Common myeloid progenitor, CD34-positive (primary cell): ENCODE measurements at regions not wholly inside any gene's neighbourhood (a gene's known extent, or its start where the extent isn't known, plus 50 kb on each side); places are given as distances from the start of the nearest gene placed in this dataset.

Experiments used
- CTCF ChIA-PET: fragments of 350-600 bp; sonication (Branson Sonifier 250); formaldehyde crosslinking; loops from one replicate; lab custom pipeline; 2021; ENCODE audit warnings: antibody characterized with exemption; lab: Charles Lee
- POLR2A ChIA-PET: fragments of 350-600 bp; sonication (Branson Sonifier 250); formaldehyde crosslinking; loops from one replicate; lab custom pipeline; 2021; ENCODE audit warnings: antibody characterized with exemption; lab: Charles Lee
- DNase-seq, 3 donors: peaks; one replicate each; pipeline versions ENCODE4 v3.0.0 to v3.0.0-alpha.2; 2013
- H3K27ac ChIP-seq, 2 experiments: 1 replicate in 1 of 2; 2 replicates in 1 of 2; pipeline ENCODE4 v1.7.0; 2013; ENCODE audit warnings: inconsistent platforms in 2 of 2, low read length in 2 of 2, mild to moderate bottlenecking in 2 of 2, low read depth in 1 of 2, moderate library complexity in 1 of 2; ENCODE audit not compliant: severe bottlenecking in 2 of 2, insufficient read depth in 1 of 2, poor library complexity in 1 of 2
- H3K27me3 ChIP-seq, 5 experiments: replicated peaks in 2 of 5; 1 replicate in 3 of 5; 2 replicates in 2 of 5; pipeline versions ENCODE4 v1.6.1 to v1.7.0; 2013; ENCODE audit warnings: low read length in 4 of 5, mild to moderate bottlenecking in 2 of 5, moderate library complexity in 2 of 5, inconsistent platforms in 1 of 5; ENCODE audit not compliant: insufficient read depth in 5 of 5, control insufficient read depth in 4 of 5
- H3K36me3 ChIP-seq, 4 experiments: 1 replicate in 2 of 4; 2 replicates in 2 of 4; pipeline versions ENCODE4 v1.6.1 to v1.7.0; 2013; ENCODE audit warnings: low read length in 3 of 4, control low read depth in 1 of 4, mild to moderate bottlenecking in 1 of 4; ENCODE audit not compliant: control insufficient read depth in 4 of 4, insufficient read depth in 4 of 4
- H3K4me1 ChIP-seq, 4 experiments: 1 replicate in 3 of 4; 2 replicates in 1 of 4; pipeline versions ENCODE4 v1.6.1 to v1.7.1; 2013; ENCODE audit warnings: low read length in 3 of 4, mild to moderate bottlenecking in 3 of 4, control low read depth in 1 of 4, inconsistent platforms in 1 of 4, moderate library complexity in 1 of 4; ENCODE audit not compliant: control insufficient read depth in 4 of 4, insufficient read depth in 4 of 4; ENCODE audit errors: control extremely low read depth in 1 of 4
- H3K4me3 ChIP-seq, 7 experiments: 1 replicate in 4 of 7; 2 replicates in 3 of 7; pipeline versions ENCODE4 v1.5.1 to v1.7.0; 2013; ENCODE audit warnings: mild to moderate bottlenecking in 7 of 7, low read length in 6 of 7, moderate library complexity in 6 of 7, inconsistent platforms in 2 of 7, low read depth in 2 of 7, control low read depth in 1 of 7; ENCODE audit not compliant: insufficient read depth in 4 of 7, control insufficient read depth in 1 of 7; ENCODE audit errors: extremely low read depth in 1 of 7
- H3K9me3 ChIP-seq, 5 experiments: 1 replicate in 4 of 5; 2 replicates in 1 of 5; pipeline versions ENCODE4 v1.6.1 to v1.7.1; 2013; ENCODE audit warnings: low read length in 4 of 5, mild to moderate bottlenecking in 2 of 5, inconsistent platforms in 1 of 5, low read depth in 1 of 5, moderate library complexity in 1 of 5; ENCODE audit not compliant: control insufficient read depth in 4 of 5, insufficient read depth in 2 of 5; ENCODE audit errors: control extremely low read depth in 1 of 5
- WGBS: methylation state at CpG from one replicate; pipeline ENCODE4 v1.1.5; 2013; ENCODE audit not compliant: insufficient coverage; 5-methylcytosine and 5-hydroxymethylcytosine counted together

DNA sequence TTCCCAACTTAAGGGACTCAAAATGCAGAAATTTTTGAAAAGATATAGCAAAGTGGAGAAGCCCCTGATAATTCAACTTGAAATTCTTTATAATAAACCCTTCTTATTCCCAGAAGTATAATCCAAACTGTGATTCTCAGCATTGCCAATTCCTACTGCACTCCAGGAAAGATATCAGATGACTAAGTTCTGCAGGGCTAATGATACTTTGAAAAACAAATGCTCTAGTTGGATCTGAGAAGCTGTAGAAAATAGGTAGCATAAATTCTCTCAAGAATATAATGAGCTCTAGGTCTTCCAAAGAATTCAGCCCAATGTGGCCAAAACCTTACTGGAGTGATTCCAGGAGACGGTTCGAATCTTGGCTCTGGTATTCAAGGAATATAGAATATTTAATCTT lies 294.0 kb upstream of the PTBP2 start:
- H3K4me3 ChIP-seq = no peak overlapping the region
- no peaks in the 10 kb centered on the region for H3K27me3 ChIP-seq
- no peaks in the 10 kb centered on the region for H3K36me3 ChIP-seq
- no peaks in the 10 kb centered on the region for H3K9me3 ChIP-seq
- POLR2A ChIA-PET = no interaction called here
- H3K4me1 ChIP-seq = no peaks in the 10 kb centered on the region
- CTCF ChIA-PET = no interaction called here
- WGBS = no CpG with 5 or more reads among the region's 2 CpGs
- DNase-seq = no peak
- H3K27ac ChIP-seq = no peak overlapping the region

DNA sequence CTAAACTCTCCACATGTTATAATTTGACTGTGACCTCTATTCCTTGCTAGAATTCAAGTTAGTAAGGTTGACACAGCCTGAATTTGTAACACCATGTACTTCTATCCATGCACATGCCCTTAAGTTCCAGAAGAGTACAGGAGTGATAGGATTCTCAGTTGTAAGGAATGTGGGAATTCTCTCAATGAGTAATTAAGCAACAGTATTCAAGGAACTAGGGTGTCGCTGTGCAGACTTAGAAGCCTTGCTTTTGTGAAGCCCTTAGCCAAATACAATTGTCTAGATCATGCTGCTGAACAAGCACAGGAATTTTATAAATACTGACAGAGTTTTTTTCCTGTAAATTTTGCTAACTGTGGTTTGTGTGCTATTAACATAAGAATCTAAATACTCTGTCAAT lies 276.3 kb upstream of the PTBP2 start:
- ChIA-PET POLR2A (no interaction called here), CTCF (no interaction called here)
- H3K9me3 ChIP-seq = peaks cover 0 to 4% (median 2%) of the 10 kb centered on the region in 5 experiments
- no peak overlapping the region for H3K4me3 ChIP-seq
- H3K27ac ChIP-seq = no peak overlapping the region
- H3K27me3 ChIP-seq = no peaks in the 10 kb centered on the region
- WGBS = 86% methylated on average over 1 of the region's 1 CpG
- DNase-seq = no peak
- no peaks in the 10 kb centered on the region for H3K36me3 ChIP-seq
- no peaks in the 10 kb centered on the region for H3K4me1 ChIP-seq

DNA sequence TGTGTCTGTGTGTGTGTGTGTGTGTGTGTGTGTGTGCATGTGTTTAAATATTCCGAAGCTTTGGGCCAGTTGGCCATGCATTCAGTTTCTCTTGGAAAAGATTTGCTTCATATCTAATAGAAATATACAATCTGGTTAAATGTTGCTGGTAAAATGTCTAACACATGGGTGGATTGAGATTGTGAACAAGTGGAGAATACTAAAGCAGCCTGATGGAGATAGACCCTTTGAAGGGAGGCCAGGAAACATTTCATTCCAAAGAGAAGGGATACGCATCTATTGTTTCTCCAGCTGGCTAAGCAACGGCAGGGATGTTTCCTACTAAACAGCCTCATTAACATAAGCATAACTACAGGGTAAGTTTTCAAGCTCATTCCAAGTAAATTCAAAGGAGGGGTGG lies 257.5 kb upstream of the PTBP2 start:
- no peaks in the 10 kb centered on the region for H3K36me3 ChIP-seq
- no peak for DNase-seq
- H3K4me1 ChIP-seq = no peaks in the 10 kb centered on the region
- no peaks in the 10 kb centered on the region for H3K9me3 ChIP-seq
- ChIA-PET CTCF (no interaction called here), POLR2A (no interaction called here)
- WGBS = no CpG with 5 or more reads among the region's 3 CpGs
- no peak overlapping the region for H3K27ac ChIP-seq
- H3K4me3 ChIP-seq = no peak overlapping the region
- H3K27me3 ChIP-seq = no peaks in the 10 kb centered on the region

DNA sequence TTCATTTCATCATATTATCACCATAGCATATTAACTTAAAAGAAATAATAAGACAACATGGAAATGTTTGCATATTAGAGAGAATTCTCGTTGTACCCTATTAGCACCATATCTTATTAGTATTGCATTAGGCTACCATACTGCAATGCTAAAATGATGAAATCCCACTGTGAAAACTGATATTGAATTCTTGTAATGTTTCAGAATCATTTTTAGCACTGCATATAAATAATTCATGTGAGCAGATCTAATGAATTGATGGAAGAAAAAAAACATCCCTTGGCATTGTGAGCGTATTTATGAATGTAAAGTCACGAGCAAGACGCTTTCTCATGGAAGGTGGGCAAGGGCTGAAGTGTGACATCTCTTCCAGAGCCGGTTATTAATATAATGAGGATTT lies 257.1 kb upstream of the PTBP2 start:
- Histone ChIP-seq H3K36me3 (no peaks in the 10 kb centered on the region), H3K27ac (no peak overlapping the region), H3K4me1 (no peaks in the 10 kb centered on the region), H3K27me3 (no peaks in the 10 kb centered on the region), H3K9me3 (no peaks in the 10 kb centered on the region), H3K4me3 (no peak overlapping the region)
- 100% methylated on average over 4 of the region's 5 CpGs for WGBS
- CTCF ChIA-PET = no interaction called here
- no peak for DNase-seq
- POLR2A ChIA-PET = no interaction called here

DNA sequence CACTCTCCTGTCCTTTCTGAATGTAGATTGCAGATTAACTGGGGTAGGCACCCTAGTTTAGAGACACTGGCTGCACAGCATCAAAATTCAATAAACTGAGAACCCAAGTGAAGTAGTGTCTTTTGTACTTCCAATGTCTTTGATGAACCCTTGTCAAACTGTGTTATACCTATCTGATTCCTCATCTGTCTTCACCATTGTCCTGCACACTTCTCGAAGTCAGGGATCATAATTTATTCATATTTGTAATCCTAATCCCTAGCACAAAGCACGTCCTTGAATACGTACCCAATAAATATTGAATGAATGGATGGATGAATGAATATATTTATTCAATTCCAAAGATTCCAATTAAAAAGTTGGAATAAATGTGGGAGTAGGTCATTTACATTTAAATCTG lies 256.6 kb upstream of the PTBP2 start:
- ChIA-PET POLR2A (no interaction called here), CTCF (no interaction called here)
- H3K36me3 ChIP-seq = no peaks in the 10 kb centered on the region
- H3K9me3 ChIP-seq = no peaks in the 10 kb centered on the region
- no peak overlapping the region for H3K4me3 ChIP-seq
- WGBS = no CpG with 5 or more reads among the region's 3 CpGs
- no peak for DNase-seq
- no peak overlapping the region for H3K27ac ChIP-seq
- H3K4me1 ChIP-seq = no peaks in the 10 kb centered on the region
- no peaks in the 10 kb centered on the region for H3K27me3 ChIP-seq

DNA sequence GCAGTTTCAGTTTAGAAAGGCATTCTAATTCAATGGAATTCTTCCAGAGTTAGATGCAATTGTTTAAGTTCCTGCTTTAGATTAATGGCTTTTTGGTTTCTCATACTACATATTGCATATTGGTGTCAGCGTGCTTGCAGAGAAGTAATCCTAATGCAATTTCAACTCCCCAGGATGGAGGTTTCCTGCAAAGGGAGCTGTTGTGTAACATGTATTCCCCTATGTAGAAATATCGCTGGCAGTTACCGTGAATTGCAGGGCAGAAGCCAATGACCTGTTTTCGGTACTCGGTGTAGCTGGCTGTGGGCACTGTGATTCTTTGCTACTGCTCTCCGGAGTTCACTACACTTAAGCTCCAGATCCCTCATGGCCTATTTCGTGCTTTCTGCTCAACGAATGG lies 256.1 kb upstream of the PTBP2 start:
- 86% methylated on average over 4 of the region's 8 CpGs for WGBS
- Histone ChIP-seq H3K27me3 (no peaks in the 10 kb centered on the region), H3K27ac (no peak overlapping the region), H3K36me3 (no peaks in the 10 kb centered on the region), H3K4me3 (no peak overlapping the region), H3K9me3 (no peaks in the 10 kb centered on the region), H3K4me1 (no peaks in the 10 kb centered on the region)
- ChIA-PET CTCF (no interaction called here), POLR2A (no interaction called here)
- DNase-seq = no peak

DNA sequence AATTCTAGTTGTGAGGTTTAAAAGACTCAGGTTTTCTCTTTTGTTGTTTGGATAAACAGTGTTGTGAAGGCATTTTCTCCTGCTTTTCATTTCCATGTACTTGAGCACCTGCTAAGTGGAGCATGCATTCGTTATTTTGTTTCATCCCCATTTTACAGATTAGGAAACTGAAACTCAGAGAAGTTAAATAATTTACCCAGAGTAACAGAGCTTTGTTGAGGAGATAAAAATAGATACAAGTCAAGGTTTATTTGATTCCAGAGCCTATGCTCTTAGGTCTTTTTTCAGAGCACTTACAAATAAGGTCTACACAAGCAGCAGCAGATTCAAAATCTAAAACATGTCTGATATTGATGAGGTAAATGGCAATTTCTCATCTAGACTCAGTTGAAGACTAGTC lies 254.7 kb upstream of the PTBP2 start:
- DNase-seq = no peak
- ChIA-PET POLR2A (no interaction called here), CTCF (no interaction called here)
- Histone ChIP-seq H3K9me3 (no peaks in the 10 kb centered on the region), H3K36me3 (no peaks in the 10 kb centered on the region), H3K27me3 (peaks cover 0 to 3% (median 0%) of the 10 kb centered on the region in 5 experiments), H3K4me1 (no peaks in the 10 kb centered on the region), H3K4me3 (no peak overlapping the region), H3K27ac (no peak overlapping the region)
- WGBS = no CpG with 5 or more reads among the region's 1 CpG
